ENCODE measurements at regions not wholly inside any gene's neighbourhood (a gene's known extent, or its start where the extent isn't known, plus 50 kb on each side); places are given as distances from the start of the nearest gene placed in this dataset.

DNA sequence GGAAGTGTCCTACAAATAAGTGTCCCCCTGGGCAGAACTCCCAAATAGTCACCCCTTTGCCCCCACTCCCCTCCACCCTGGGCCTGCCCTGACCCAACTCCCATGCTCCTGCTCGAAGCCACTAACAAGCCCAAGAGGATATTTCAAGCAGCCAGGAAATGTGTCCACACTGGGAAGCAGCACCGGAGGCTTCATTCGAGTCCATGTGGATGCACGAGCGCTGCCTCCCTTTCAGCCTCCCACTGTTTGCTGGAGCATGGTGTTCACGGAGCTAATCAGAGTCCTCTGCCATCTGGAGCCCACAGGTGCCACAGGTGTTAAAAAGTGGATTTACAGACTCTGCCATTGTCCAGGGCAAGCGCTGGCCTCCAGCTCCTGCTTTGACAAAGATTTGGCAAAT, 177.6 kb downstream of the TTLL2 start:
- no TSS peak for BruUV-seq (replicated peaks)
- Histone ChIP-seq H3K79me2 (ENCODE audit: low read depth) (no peaks in the 10 kb centered on the region), H3K4me3 (no peak overlapping the region), H3K27me3 (ENCODE audit: insufficient read depth, low read depth) (peaks cover 96% of the 10 kb centered on the region), H3K27ac (no peak overlapping the region), H3K4me1 (replicated peaks; ENCODE audit: insufficient read depth) (no peaks in the 10 kb centered on the region), H4K20me1 (ENCODE audit: insufficient read depth) (no peaks in the 10 kb centered on the region), H3K9me3 (ENCODE audit: insufficient read depth, low read depth) (no peaks in the 10 kb centered on the region), H3F3A (ENCODE audit: insufficient read depth, low read depth) (no peaks in the 10 kb centered on the region), H3K36me3 (ENCODE audit: low read depth) (no peaks in the 10 kb centered on the region), H3K9me2 (ENCODE audit: insufficient read depth) (no peaks in the 10 kb centered on the region), H3K4me2 (no peak overlapping the region), H2AFZ (no peak overlapping the region)
- TF ChIP-seq, protein P1, sequence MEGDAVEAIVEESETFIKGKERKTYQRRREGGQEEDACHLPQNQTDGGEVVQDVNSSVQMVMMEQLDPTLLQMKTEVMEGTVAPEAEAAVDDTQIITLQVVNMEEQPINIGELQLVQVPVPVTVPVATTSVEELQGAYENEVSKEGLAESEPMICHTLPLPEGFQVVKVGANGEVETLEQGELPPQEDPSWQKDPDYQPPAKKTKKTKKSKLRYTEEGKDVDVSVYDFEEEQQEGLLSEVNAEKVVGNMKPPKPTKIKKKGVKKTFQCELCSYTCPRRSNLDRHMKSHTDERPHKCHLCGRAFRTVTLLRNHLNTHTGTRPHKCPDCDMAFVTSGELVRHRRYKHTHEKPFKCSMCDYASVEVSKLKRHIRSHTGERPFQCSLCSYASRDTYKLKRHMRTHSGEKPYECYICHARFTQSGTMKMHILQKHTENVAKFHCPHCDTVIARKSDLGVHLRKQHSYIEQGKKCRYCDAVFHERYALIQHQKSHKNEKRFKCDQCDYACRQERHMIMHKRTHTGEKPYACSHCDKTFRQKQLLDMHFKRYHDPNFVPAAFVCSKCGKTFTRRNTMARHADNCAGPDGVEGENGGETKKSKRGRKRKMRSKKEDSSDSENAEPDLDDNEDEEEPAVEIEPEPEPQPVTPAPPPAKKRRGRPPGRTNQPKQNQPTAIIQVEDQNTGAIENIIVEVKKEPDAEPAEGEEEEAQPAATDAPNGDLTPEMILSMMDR (conservative IDR thresholded peaks at IDR 0.05) = no peak
- TF ChIP-seq EZH2 (IDR thresholded peaks at IDR 0.05; ENCODE audit: low read depth) = no peak
- intact Hi-C loops (cut with micrococcal nuclease; ENCODE audit: unreplicated experiment) = no loop called here
- DNase-seq = no peak
- CTCF ChIA-PET = no interaction called here
- POLR2A ChIA-PET (ENCODE audit: unreplicated experiment) = no interaction called here

DNA sequence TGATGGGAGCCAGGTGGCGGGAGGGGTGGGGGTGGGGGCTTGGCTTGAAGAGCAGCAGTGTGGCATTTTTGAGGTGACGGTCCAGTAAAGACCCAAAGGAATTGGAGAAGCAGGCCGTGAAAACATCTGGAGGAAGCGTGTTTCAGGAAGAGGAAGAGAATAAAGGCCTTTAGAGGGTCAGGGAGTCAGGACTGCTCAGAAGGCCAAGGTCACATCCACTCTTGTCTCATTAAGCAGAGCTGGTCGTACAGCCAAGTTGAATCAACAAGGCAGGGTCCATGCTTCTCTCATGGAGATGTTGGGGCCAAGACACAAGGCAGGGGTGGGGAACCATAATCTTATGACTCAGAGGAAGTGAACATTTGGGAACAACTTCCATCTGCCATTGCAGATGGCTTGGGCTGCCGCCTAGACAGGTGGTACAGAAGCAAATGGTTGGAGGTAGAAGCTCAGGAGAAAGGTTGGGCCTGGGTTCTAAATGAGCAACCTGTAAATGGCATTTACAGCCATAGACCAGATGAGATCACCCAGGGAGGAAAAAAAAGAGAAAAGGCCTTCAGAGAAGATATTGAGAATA, 179.6 kb downstream of the TTLL2 start:
- H3K27me3 ChIP-seq (ENCODE audit: insufficient read depth, low read depth) = peaks cover 87% of the 10 kb centered on the region
- H3K4me2 ChIP-seq = no peak overlapping the region
- TF ChIP-seq, protein P1 (conservative IDR thresholded peaks at IDR 0.05) = no peak
- no peak for TF ChIP-seq EZH2 (IDR thresholded peaks at IDR 0.05; ENCODE audit: low read depth)
- no TSS peak for BruUV-seq (replicated peaks)
- no peaks in the 10 kb centered on the region for H3K9me3 ChIP-seq (ENCODE audit: insufficient read depth, low read depth)
- no peak overlapping the region for H3K27ac ChIP-seq
- H2AFZ ChIP-seq = no peak overlapping the region
- H3K4me3 ChIP-seq = no peak overlapping the region
- CTCF ChIA-PET = no interaction called here
- H3F3A ChIP-seq (ENCODE audit: insufficient read depth, low read depth) = no peaks in the 10 kb centered on the region
- H3K9me2 ChIP-seq (ENCODE audit: insufficient read depth) = no peaks in the 10 kb centered on the region
- no peak for DNase-seq
- no peaks in the 10 kb centered on the region for H3K36me3 ChIP-seq (ENCODE audit: low read depth)
- POLR2A ChIA-PET (ENCODE audit: unreplicated experiment) = no interaction called here
- H4K20me1 ChIP-seq (ENCODE audit: insufficient read depth) = no peaks in the 10 kb centered on the region
- intact Hi-C loops (cut with micrococcal nuclease; ENCODE audit: unreplicated experiment) = no loop called here
- H3K79me2 ChIP-seq (ENCODE audit: low read depth) = no peaks in the 10 kb centered on the region
- no peaks in the 10 kb centered on the region for H3K4me1 ChIP-seq (replicated peaks; ENCODE audit: insufficient read depth)

GRCh38 chr6:167505199-167505598, 180.3 kb downstream of the TTLL2 start:
- Histone ChIP-seq H3K4me3 (no peak overlapping the region), H4K20me1 (ENCODE audit: insufficient read depth) (no peaks in the 10 kb centered on the region), H3K27me3 (ENCODE audit: insufficient read depth, low read depth) (peaks cover 86% of the 10 kb centered on the region), H2AFZ (no peak overlapping the region), H3K27ac (no peak overlapping the region), H3F3A (ENCODE audit: insufficient read depth, low read depth) (no peaks in the 10 kb centered on the region), H3K79me2 (ENCODE audit: low read depth) (no peaks in the 10 kb centered on the region), H3K9me3 (ENCODE audit: insufficient read depth, low read depth) (no peaks in the 10 kb centered on the region), H3K4me2 (no peak overlapping the region), H3K4me1 (replicated peaks; ENCODE audit: insufficient read depth) (no peaks in the 10 kb centered on the region), H3K36me3 (ENCODE audit: low read depth) (no peaks in the 10 kb centered on the region), H3K9me2 (ENCODE audit: insufficient read depth) (no peaks in the 10 kb centered on the region)
- BruUV-seq (replicated peaks) = no TSS peak
- no peak for DNase-seq
- ChIA-PET POLR2A (ENCODE audit: unreplicated experiment) (no interaction called here), CTCF (no interaction called here)
- intact Hi-C loops (cut with micrococcal nuclease; ENCODE audit: unreplicated experiment) = no loop called here
- TF ChIP-seq, protein P1 (conservative IDR thresholded peaks at IDR 0.05) = no peak
- TF ChIP-seq EZH2 (IDR thresholded peaks at IDR 0.05; ENCODE audit: low read depth) = no peak

Data from PC-9 (cell line).